ENCODE measurements at regions not wholly inside any gene's neighbourhood (a gene's known extent, or its start where the extent isn't known, plus 50 kb on each side); places are given as distances from the start of the nearest gene placed in this dataset.

DNA sequence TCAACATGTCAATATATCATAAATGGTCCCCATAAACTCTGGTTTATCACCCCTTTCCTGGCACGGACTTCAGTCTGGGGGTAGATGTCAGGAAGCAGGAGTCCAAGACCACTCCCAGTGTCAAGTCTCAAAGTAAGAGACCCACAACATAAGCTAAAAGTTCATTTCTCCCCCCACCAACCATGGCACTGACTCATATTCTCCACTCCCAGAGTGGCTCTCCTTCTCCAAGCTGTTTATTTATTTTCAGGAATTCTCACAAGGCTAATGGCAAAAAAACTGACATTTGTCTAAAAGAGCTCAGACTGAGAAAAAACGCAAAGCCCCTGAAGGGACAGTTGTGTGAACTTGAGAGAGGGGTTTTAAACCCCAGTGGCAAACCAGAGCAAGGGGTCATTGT, 217.0 kb downstream of the RAB28 start:
- 3% methylated on average over 2 of the region's 2 CpGs for WGBS (ENCODE audit: insufficient coverage, low coverage, missing lambda C conversion rate)
- TF ChIP-seq, protein P1, sequence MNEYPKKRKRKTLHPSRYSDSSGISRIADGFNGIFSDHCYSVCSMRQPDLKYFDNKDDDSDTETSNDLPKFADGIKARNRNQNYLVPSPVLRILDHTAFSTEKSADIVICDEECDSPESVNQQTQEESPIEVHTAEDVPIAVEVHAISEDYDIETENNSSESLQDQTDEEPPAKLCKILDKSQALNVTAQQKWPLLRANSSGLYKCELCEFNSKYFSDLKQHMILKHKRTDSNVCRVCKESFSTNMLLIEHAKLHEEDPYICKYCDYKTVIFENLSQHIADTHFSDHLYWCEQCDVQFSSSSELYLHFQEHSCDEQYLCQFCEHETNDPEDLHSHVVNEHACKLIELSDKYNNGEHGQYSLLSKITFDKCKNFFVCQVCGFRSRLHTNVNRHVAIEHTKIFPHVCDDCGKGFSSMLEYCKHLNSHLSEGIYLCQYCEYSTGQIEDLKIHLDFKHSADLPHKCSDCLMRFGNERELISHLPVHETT (CRISPR knock-in tag; conservative IDR thresholded peaks at IDR 0.05 in 1 of 2, IDR thresholded peaks at IDR 0.05 in 1 of 2), result no peak
- TF ChIP-seq, protein P2, sequence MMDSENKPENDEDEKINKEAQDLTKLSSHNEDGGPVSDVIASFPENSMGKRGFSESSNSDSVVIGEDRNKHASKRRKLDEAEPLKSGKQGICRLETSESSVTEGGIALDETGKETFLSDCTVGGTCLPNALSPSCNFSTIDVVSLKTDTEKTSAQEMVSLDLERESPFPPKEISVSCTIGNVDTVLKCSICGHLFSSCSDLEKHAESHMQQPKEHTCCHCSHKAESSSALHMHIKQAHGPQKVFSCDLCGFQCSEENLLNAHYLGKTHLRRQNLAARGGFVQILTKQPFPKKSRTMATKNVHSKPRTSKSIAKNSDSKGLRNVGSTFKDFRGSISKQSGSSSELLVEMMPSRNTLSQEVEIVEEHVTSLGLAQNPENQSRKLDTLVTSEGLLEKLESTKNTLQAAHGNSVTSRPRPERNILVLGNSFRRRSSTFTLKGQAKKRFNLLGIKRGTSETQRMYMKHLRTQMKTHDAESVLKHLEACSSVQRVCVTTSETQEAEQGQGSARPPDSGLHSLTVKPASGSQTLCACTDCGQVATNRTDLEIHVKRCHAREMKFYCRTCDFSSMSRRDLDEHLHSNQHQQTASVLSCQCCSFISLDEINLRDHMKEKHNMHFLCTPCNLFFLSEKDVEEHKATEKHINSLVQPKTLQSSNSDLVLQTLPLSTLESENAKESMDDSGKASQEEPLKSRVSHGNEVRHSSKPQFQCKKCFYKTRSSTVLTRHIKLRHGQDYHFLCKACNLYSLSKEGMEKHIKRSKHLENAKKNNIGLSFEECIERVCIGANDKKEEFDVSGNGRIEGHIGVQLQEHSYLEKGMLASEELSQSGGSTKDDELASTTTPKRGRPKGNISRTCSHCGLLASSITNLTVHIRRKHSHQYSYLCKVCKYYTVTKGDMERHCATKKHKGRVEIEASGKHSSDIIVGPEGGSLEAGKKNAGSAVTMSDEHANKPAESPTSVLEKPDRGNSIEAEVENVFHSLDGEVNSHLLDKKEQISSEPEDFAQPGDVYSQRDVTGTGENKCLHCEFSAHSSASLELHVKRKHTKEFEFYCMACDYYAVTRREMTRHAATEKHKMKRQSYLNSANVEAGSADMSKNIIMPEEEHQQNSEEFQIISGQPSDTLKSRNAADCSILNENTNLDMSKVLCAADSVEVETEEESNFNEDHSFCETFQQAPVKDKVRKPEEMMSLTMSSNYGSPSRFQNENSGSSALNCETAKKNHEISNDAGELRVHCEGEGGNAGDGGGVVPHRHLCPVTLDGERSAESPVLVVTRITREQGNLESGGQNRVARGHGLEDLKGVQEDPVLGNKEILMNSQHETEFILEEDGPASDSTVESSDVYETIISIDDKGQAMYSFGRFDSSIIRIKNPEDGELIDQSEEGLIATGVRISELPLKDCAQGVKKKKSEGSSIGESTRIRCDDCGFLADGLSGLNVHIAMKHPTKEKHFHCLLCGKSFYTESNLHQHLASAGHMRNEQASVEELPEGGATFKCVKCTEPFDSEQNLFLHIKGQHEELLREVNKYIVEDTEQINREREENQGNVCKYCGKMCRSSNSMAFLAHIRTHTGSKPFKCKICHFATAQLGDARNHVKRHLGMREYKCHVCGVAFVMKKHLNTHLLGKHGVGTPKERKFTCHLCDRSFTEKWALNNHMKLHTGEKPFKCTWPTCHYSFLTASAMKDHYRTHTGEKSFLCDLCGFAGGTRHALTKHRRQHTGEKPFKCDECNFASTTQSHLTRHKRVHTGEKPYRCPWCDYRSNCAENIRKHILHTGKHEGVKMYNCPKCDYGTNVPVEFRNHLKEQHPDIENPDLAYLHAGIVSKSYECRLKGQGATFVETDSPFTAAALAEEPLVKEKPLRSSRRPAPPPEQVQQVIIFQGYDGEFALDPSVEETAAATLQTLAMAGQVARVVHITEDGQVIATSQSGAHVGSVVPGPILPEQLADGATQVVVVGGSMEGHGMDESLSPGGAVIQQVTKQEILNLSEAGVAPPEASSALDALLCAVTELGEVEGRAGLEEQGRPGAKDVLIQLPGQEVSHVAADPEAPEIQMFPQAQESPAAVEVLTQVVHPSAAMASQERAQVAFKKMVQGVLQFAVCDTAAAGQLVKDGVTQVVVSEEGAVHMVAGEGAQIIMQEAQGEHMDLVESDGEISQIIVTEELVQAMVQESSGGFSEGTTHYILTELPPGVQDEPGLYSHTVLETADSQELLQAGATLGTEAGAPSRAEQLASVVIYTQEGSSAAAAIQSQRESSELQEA (IDR thresholded peaks at IDR 0.05; ENCODE audit: low read depth), result no peak
- TF ChIP-seq, protein P3, sequence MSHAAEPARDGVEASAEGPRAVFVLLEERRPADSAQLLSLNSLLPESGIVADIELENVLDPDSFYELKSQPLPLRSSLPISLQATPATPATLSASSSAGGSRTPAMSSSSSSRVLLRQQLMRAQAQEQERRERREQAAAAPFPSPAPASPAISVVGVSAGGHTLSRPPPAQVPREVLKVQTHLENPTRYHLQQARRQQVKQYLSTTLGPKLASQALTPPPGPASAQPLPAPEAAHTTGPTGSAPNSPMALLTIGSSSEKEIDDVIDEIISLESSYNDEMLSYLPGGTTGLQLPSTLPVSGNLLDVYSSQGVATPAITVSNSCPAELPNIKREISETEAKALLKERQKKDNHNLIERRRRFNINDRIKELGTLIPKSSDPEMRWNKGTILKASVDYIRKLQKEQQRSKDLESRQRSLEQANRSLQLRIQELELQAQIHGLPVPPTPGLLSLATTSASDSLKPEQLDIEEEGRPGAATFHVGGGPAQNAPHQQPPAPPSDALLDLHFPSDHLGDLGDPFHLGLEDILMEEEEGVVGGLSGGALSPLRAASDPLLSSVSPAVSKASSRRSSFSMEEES (CRISPR knock-in tag; IDR thresholded peaks at IDR 0.05), result no peak
- TF ChIP-seq NFRKB (IDR thresholded peaks at IDR 0.05; ENCODE audit: low read depth) (no peak), GTF2A2 (tag; IDR thresholded peaks at IDR 0.05) (no peak), IFI16 (CRISPR knock-in tag; IDR thresholded peaks at IDR 0.05) (no peak)
- Histone ChIP-seq H3K27me3 (ENCODE audit: control insufficient read depth in 2 of 2, insufficient read depth in 2 of 2, low read length in 2 of 2) (no peaks in the 10 kb centered on the region), H2AFZ (ENCODE audit: low read depth, low read length) (no peak overlapping the region), H3K79me2 (ENCODE audit: control insufficient read depth, insufficient read depth, low read length) (no peaks in the 10 kb centered on the region), H3K9ac (ENCODE audit: insufficient read depth in 1 of 2, low read depth in 2 of 2, low read length in 2 of 2) (no peak overlapping the region), H3K36me3 (ENCODE audit: control insufficient read depth, insufficient read depth, low read length) (no peaks in the 10 kb centered on the region), H3K4me1 (replicated peaks in 1 of 2; ENCODE audit: control insufficient read depth in 2 of 2, insufficient read depth in 2 of 2, low read length in 2 of 2) (no peaks in the 10 kb centered on the region), H3K4me3 (no peak overlapping the region), H3K9me1 (ENCODE audit: control insufficient read depth, insufficient read depth, low read length) (no peaks in the 10 kb centered on the region), H3K9me3 (replicated peaks; ENCODE audit: control insufficient read depth, insufficient read depth, low read depth, low read length) (no peaks in the 10 kb centered on the region), H3K4me2 (ENCODE audit: insufficient read depth, low read length) (no peak overlapping the region), H4K20me1 (replicated peaks; ENCODE audit: control insufficient read depth, insufficient read depth, low read length) (no peaks in the 10 kb centered on the region), H3K27ac (ENCODE audit: extremely low read depth, low read depth, low read length) (no peak overlapping the region)
- ChIA-PET CTCF (ENCODE audit: low intra/inter-chr PET ratio) (no interaction called here), POLR2A (interaction anchor here (0.7 kb wide), 1 partner anchor 11 kb away, joined by 3 read pairs; no protein-coding TSS in a partner anchor)
- BruUV-seq (replicated peaks), result no TSS peak
- FAIRE-seq (no peak), ATAC-seq (no peak), DNase-seq (ENCODE audit: extremely low read depth in 1 of 4, low spot score in 3 of 4) (no peak)
- in situ Hi-C loops (cut with MboI), result no loop called here
- intact Hi-C loops (cut with micrococcal nuclease), result no loop called here

All from K562 (cell line).